ENCODE measurements at regions not wholly inside any gene's neighbourhood (a gene's known extent, or its start where the extent isn't known, plus 50 kb on each side); places are given as distances from the start of the nearest gene placed in this dataset.

- no peak for TF ChIP-seq CTCF (IDR thresholded peaks at IDR 0.05; ENCODE audit: borderline replicate concordance, extremely low read depth, low read length, poor library complexity, severe bottlenecking)
- no peak for TF ChIP-seq EZH2 (IDR thresholded peaks at IDR 0.05; ENCODE audit: borderline replicate concordance, low read depth, low read length, severe bottlenecking)
These were observed 633.1 kb upstream of the CHRM3 start for GRCh38 chr1:238753252-238753651.

All from DND-41 (cell line).